Lower lobe of right lung (tissue), 2 donors: ENCODE measurements at regions not wholly inside any gene's neighbourhood (a gene's known extent, or its start where the extent isn't known, plus 50 kb on each side); places are given as distances from the start of the nearest gene placed in this dataset.

Experiments
- ATAC-seq, 2 donors: fragments of 200-7000 bp; cut with Tn5 transposase; one replicate each; pipeline ENCODE4 v1.9.1; 2020 to 2022; ENCODE audit warnings: mild to moderate bottlenecking in 2 of 2, moderate library complexity in 2 of 2
- DNase-seq: peaks from one replicate; pipeline ENCODE4 v3.0.0-alpha.2; 2020
- H3K27ac ChIP-seq: fragments of 200-600 bp; one replicate; pipeline ENCODE4 v1.8.0; 2022
- H3K27me3 ChIP-seq: fragments of 200-600 bp; one replicate; pipeline ENCODE4 v1.8.0; 2022; ENCODE audit warnings: low read depth
- H3K36me3 ChIP-seq: fragments of 200-600 bp; one replicate; pipeline ENCODE4 v1.8.0; 2022; ENCODE audit warnings: mild to moderate bottlenecking
- H3K4me1 ChIP-seq: fragments of 200-600 bp; one replicate; pipeline ENCODE4 v1.8.0; 2022
- H3K4me3 ChIP-seq: fragments of 200-600 bp; one replicate; pipeline ENCODE4 v1.8.0; 2022; ENCODE audit warnings: mild to moderate bottlenecking
- H3K9me3 ChIP-seq: fragments of 200-600 bp; one replicate; pipeline ENCODE4 v1.8.0; 2022
- intact Hi-C: fragments of 100-400 bp; cut with DNase I; formaldehyde crosslinking; loops from one replicate; pipeline ENCODE4 v1.11.0; 2022
- TF ChIP-seq, protein P1 (sequence below): fragments of 200-600 bp; IDR thresholded peaks from one replicate; pipeline ENCODE4 v1.8.0; 2022; ENCODE audit warnings: antibody characterized with exemption, mild to moderate bottlenecking
- donor health status: DM: no; HTN: yes; CAD: no; lungs with severe emphysema.

DNA sequence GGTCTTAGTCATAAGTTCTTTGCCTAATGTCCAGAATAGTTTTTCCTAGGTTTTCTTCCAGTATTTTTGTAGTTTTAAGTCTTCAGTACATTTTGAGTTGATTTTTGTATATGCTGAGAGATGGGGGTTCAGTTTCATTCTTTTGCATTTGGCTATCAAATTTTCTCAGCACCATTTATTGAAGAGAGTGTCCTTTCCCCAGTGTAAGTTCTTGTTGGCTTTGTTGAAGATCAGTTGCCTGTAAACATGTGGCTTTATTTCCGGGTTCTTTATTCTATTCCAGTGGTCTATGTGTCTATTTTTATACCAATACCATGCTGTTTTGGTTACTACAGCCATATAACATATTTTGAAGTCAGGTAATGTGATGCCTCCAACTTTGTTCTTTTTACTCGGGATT is 87.5 kb upstream of the MYCN start:
- Histone ChIP-seq H3K27ac (no peak overlapping the region), H3K36me3 (no peaks in the 10 kb centered on the region), H3K4me3 (no peak overlapping the region), H3K27me3 (peaks cover 3% of the 10 kb centered on the region), H3K4me1 (no peaks in the 10 kb centered on the region), H3K9me3 (no peaks in the 10 kb centered on the region)
- TF ChIP-seq, protein P1, sequence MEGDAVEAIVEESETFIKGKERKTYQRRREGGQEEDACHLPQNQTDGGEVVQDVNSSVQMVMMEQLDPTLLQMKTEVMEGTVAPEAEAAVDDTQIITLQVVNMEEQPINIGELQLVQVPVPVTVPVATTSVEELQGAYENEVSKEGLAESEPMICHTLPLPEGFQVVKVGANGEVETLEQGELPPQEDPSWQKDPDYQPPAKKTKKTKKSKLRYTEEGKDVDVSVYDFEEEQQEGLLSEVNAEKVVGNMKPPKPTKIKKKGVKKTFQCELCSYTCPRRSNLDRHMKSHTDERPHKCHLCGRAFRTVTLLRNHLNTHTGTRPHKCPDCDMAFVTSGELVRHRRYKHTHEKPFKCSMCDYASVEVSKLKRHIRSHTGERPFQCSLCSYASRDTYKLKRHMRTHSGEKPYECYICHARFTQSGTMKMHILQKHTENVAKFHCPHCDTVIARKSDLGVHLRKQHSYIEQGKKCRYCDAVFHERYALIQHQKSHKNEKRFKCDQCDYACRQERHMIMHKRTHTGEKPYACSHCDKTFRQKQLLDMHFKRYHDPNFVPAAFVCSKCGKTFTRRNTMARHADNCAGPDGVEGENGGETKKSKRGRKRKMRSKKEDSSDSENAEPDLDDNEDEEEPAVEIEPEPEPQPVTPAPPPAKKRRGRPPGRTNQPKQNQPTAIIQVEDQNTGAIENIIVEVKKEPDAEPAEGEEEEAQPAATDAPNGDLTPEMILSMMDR = no peak
- ATAC-seq (no peak), DNase-seq (no peak)
- intact Hi-C loops = no loop called here

DNA sequence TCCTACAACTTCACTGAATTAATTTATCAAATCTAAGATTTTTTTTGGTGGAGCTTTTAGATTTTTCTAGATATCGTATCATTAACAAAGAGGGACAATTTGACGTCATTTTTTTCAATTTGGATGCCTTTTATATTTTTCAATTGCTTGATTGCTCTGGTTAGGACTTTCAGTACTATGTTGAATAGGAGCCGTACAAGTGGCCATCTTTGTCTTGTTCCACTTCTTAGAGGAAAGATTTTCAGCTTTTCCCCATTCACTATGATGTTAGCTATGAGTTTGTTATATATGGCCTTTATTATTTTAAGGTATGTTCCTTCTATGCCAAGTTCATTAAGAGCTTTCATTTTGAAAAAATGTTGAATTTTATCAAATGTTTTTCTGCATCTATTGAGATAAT is 86.4 kb upstream of the MYCN start:
- Histone ChIP-seq H3K36me3 (no peaks in the 10 kb centered on the region), H3K9me3 (no peaks in the 10 kb centered on the region), H3K4me1 (no peaks in the 10 kb centered on the region), H3K27ac (no peak overlapping the region), H3K4me3 (no peak overlapping the region), H3K27me3 (peaks cover 5% of the 10 kb centered on the region)
- TF ChIP-seq, protein P1 = no peak
- intact Hi-C loops = no loop called here
- no peak for ATAC-seq
- DNase-seq = no peak

DNA sequence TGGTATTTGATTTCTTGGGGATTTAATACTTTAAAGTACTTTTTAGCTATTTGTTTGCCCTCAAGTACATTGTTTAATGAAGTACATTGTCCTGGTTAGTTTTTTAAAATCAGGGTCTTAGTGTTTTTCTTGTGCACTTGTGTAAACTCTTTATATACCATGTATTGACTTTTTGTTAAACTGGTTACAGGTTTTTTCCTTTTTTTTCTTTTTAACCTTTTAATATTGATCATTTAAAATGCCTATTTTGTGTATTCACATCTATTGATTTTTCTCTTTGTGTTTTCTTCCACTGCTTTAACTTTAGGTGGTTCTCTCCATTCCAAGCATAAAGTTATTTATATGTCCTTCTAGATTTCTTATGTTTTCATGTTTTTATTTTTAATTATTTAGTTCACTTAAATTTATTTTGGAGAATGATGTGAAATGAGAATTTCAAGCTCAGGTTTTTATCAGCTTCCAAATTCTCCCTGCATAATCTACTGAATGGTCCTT is 84.5 kb upstream of the MYCN start:
- H3K36me3 ChIP-seq = no peaks in the 10 kb centered on the region
- intact Hi-C loops = no loop called here
- ATAC-seq = no peak

DNA sequence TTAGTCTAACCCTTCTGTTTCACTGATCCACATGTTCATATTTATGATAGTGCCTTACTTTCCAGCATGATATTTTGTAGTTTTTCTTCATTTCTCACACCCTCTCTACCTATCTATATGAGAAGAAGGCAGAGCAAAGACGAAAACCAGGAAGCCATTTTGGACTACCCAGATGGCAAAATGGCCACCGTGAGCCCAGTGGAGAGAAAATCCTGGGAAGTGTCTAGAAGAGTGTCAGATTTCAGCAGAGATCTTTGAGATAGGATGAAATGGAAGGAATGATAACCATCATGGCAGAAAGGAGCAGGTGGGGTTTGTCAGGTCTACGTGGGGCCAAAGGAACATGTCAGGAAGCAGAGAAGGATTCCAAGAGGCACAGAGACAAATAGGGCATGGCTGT is 84.0 kb upstream of the MYCN start:
- Histone ChIP-seq H3K36me3 (no peaks in the 10 kb centered on the region), H3K4me3 (no peak overlapping the region), H3K27me3 (peaks cover 8% of the 10 kb centered on the region), H3K27ac (no peak overlapping the region), H3K9me3 (no peaks in the 10 kb centered on the region), H3K4me1 (no peaks in the 10 kb centered on the region)
- intact Hi-C loops = no loop called here
- DNase-seq = no peak
- no peak for ATAC-seq
- TF ChIP-seq, protein P1 = no peak

More for the DNA sequence above, 84.5 kb upstream of the MYCN start:
- Histone ChIP-seq H3K4me1 (no peaks in the 10 kb centered on the region), H3K4me3 (no peak overlapping the region), H3K9me3 (no peaks in the 10 kb centered on the region), H3K27ac (no peak overlapping the region), H3K27me3 (peaks cover 8% of the 10 kb centered on the region)
- no peak for DNase-seq
- TF ChIP-seq, protein P1 = no peak

DNA sequence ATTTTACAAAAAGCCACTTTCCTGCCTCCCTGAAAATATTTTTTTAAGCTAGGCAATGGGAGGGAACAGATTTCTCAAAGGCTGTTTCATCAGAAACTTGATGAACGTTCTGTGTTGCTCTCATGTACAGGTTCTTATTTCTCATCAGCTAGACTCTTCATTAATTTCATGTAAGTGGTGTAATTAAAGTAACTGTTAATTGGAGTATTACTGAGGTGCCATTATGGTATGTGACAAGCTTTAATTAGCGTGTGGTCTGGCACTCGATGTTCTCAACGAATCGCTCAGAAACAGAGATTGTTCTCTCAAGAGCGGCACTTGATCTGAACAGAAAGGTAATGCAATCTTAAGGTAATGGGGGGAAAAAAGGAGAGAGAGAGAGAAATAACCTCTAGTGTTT is 81.9 kb upstream of the MYCN start:
- no peak for ATAC-seq
- Histone ChIP-seq H3K4me1 (no peaks in the 10 kb centered on the region), H3K9me3 (no peaks in the 10 kb centered on the region), H3K27me3 (peaks cover 8% of the 10 kb centered on the region), H3K27ac (no peak overlapping the region), H3K4me3 (no peak overlapping the region), H3K36me3 (no peaks in the 10 kb centered on the region)
- DNase-seq = no peak
- TF ChIP-seq, protein P1 = no peak
- intact Hi-C loops = no loop called here
